ENCODE measurements at regions not wholly inside any gene's neighbourhood (a gene's known extent, or its start where the extent isn't known, plus 50 kb on each side); places are given as distances from the start of the nearest gene placed in this dataset.

- TF ChIP-seq CTCF (IDR thresholded peaks at IDR 0.05) (no peak), POLR2A (IDR thresholded peaks at IDR 0.05) (no peak)
Measured at GRCh38 chr9:29668732-29669131, 2095.5 kb upstream of the C9orf72 start.

Data from lower leg skin (tissue), 3 donors.